GM12874 (cell line): ENCODE measurements at regions not wholly inside any gene's neighbourhood (a gene's known extent, or its start where the extent isn't known, plus 50 kb on each side); places are given as distances from the start of the nearest gene placed in this dataset.

ENCODE experiments used
- CTCF ChIP-seq: IDR thresholded peaks from 2 replicates; pipeline ENCODE4 v1.5.1; 2011; ENCODE audit warnings: low read depth, mild to moderate bottlenecking, control low read depth, low read length, moderate library complexity; ENCODE audit not compliant: insufficient read depth

GRCh38 chr11:109236696-109237095 lies 185.3 kb upstream of the C11orf87 start:
- TF ChIP-seq CTCF = no peak

GRCh38 chr11:109237636-109238035 lies 184.4 kb upstream of the C11orf87 start:
- TF ChIP-seq CTCF = no peak

- no peak for TF ChIP-seq CTCF
Measured at GRCh38 chr11:109241988-109242536, 179.9 kb upstream of the C11orf87 start.

- TF ChIP-seq CTCF = no peak
Measured at GRCh38 chr11:109247071-109247470, 174.9 kb upstream of the C11orf87 start.

GRCh38 chr11:109249597-109249996 lies 172.4 kb upstream of the C11orf87 start:
- no peak for TF ChIP-seq CTCF

- TF ChIP-seq CTCF = no peak
Measured at GRCh38 chr11:109251230-109251629, 170.8 kb upstream of the C11orf87 start.

- TF ChIP-seq CTCF = no peak
Measured at GRCh38 chr11:109264128-109264527, 157.9 kb upstream of the C11orf87 start.
